DND-41 (cell line): ENCODE measurements at regions not wholly inside any gene's neighbourhood (a gene's known extent, or its start where the extent isn't known, plus 50 kb on each side); places are given as distances from the start of the nearest gene placed in this dataset.
"Not testable (repeated sequence)": the region's sequence is repeated elsewhere in the genome, so short reads cannot be mapped to it uniquely, and the experiment has no call there.

Source experiments
- ATAC-seq: fragments of 200-7000 bp; cut with Tn5 transposase; 3 replicates; pipeline ENCODE4 v1.9.1; 2021; ENCODE audit warnings: low read depth; ENCODE audit not compliant: insufficient read depth
- DNase-seq: peaks from one replicate; pipeline ENCODE4 v3.0.0-alpha.2; 2020
- H2AFZ ChIP-seq: 2 replicates; pipeline ENCODE4 v1.6.0; 2012; ENCODE audit warnings: low read depth, low read length
- H3K27ac ChIP-seq: 2 replicates; pipeline ENCODE4 v1.5.1; 2012; ENCODE audit warnings: low read length, inconsistent platforms
- H3K27me3 ChIP-seq: fragments of 200-600 bp; sonication (generic); 2 replicates; pipeline ENCODE4 v1.6.0; 2012; ENCODE audit warnings: low read length, mild to moderate bottlenecking, inconsistent platforms; ENCODE audit not compliant: insufficient read depth, poor library complexity
- H3K36me3 ChIP-seq: 2 replicates; pipeline ENCODE4 v1.5.1; 2012; ENCODE audit warnings: low read length, inconsistent platforms; ENCODE audit not compliant: insufficient read depth
- H3K4me1 ChIP-seq: 2 replicates; pipeline ENCODE4 v1.5.1; 2012; ENCODE audit warnings: mild to moderate bottlenecking, low read length; ENCODE audit not compliant: insufficient read depth
- H3K4me2 ChIP-seq: 2 replicates; pipeline ENCODE4 v1.6.0; 2012; ENCODE audit warnings: mild to moderate bottlenecking, moderate library complexity, low read length, inconsistent platforms; ENCODE audit not compliant: insufficient read depth
- H3K4me3 ChIP-seq, 2 experiments: fragments of 200-600 bp in 1 of 2; shearing (Covaris generic) in 1 of 2; 2 replicates each; pipeline ENCODE4 v1.5.1; 2012 to 2016; ENCODE audit warnings: inconsistent platforms in 2 of 2, low read length in 2 of 2, mild to moderate bottlenecking in 2 of 2, low read depth in 1 of 2, moderate library complexity in 1 of 2
- H3K79me2 ChIP-seq: 2 replicates; pipeline ENCODE4 v1.6.0; 2012; ENCODE audit warnings: low read length, inconsistent platforms; ENCODE audit not compliant: insufficient read depth
- H3K9ac ChIP-seq: 2 replicates; pipeline ENCODE4 v1.6.0; 2012; ENCODE audit warnings: low read depth, mild to moderate bottlenecking, inconsistent platforms, low read length, moderate library complexity
- H3K9me3 ChIP-seq: 2 replicates; pipeline ENCODE4 v1.5.1; 2012; ENCODE audit warnings: low read length, moderate library complexity, mild to moderate bottlenecking, inconsistent platforms; ENCODE audit not compliant: insufficient read depth, severe bottlenecking
- H4K20me1 ChIP-seq: 2 replicates; pipeline ENCODE4 v1.6.0; 2012; ENCODE audit warnings: low read length; ENCODE audit not compliant: insufficient read depth
- EZH2 ChIP-seq: IDR thresholded peaks from 3 replicates; pipeline ENCODE4 v1.6.1; 2012; ENCODE audit warnings: borderline replicate concordance, low read depth, mild to moderate bottlenecking, moderate library complexity, low read length, inconsistent platforms; ENCODE audit not compliant: severe bottlenecking
- TF ChIP-seq, protein P1 (sequence below): IDR thresholded peaks from 2 replicates; pipeline ENCODE4 v1.5.1; 2012; ENCODE audit warnings: borderline replicate concordance, low read length, moderate library complexity, mild to moderate bottlenecking; ENCODE audit not compliant: poor library complexity, severe bottlenecking; ENCODE audit errors: extremely low read depth

DNA sequence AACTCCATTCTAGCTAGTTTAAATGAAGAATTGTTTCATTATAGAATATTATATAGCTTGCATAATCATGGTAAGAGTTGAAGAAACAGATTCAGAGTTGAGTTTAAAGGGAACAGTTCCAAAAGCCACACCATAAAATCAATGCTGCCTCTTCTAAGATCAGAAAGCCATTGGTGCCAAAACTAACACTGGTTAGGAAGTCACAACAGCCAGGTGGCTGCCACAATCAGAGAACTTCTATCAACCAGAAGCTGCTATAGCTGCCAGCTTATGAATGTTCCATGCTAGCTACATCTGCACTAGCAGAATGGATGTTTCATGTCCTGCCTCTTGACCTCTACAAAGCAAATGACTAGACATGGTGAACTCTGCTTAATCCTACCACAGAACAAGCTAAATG is 583.1 kb upstream of the LRRN3 start:
- no peaks in the 10 kb centered on the region for H3K27me3 ChIP-seq
- TF ChIP-seq, protein P1, sequence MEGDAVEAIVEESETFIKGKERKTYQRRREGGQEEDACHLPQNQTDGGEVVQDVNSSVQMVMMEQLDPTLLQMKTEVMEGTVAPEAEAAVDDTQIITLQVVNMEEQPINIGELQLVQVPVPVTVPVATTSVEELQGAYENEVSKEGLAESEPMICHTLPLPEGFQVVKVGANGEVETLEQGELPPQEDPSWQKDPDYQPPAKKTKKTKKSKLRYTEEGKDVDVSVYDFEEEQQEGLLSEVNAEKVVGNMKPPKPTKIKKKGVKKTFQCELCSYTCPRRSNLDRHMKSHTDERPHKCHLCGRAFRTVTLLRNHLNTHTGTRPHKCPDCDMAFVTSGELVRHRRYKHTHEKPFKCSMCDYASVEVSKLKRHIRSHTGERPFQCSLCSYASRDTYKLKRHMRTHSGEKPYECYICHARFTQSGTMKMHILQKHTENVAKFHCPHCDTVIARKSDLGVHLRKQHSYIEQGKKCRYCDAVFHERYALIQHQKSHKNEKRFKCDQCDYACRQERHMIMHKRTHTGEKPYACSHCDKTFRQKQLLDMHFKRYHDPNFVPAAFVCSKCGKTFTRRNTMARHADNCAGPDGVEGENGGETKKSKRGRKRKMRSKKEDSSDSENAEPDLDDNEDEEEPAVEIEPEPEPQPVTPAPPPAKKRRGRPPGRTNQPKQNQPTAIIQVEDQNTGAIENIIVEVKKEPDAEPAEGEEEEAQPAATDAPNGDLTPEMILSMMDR, result no peak
- TF ChIP-seq EZH2, result no peak
- DNase-seq (peak; percentile 45), ATAC-seq (peak; percentile 52)
- H3K9ac ChIP-seq, result 0 out of 2 replicates have a peak overlapping the region, but pooled peaks have one; percentile 4
- peak overlapping the region; percentile 78 for H3K27ac ChIP-seq
- no peak overlapping the region for H3K4me3 ChIP-seq
- no peak overlapping the region for H2AFZ ChIP-seq
- no peaks in the 10 kb centered on the region for H4K20me1 ChIP-seq
- peaks cover 6% of the 10 kb centered on the region; the same call in 1 of the 2 replicates for H3K36me3 ChIP-seq
- H3K4me2 ChIP-seq, result no peak overlapping the region
- H3K79me2 ChIP-seq, result peaks cover 45% of the 10 kb centered on the region
- H3K4me1 ChIP-seq, result peaks cover 75% of the 10 kb centered on the region
- peaks cover 2% of the 10 kb centered on the region for H3K9me3 ChIP-seq

DNA sequence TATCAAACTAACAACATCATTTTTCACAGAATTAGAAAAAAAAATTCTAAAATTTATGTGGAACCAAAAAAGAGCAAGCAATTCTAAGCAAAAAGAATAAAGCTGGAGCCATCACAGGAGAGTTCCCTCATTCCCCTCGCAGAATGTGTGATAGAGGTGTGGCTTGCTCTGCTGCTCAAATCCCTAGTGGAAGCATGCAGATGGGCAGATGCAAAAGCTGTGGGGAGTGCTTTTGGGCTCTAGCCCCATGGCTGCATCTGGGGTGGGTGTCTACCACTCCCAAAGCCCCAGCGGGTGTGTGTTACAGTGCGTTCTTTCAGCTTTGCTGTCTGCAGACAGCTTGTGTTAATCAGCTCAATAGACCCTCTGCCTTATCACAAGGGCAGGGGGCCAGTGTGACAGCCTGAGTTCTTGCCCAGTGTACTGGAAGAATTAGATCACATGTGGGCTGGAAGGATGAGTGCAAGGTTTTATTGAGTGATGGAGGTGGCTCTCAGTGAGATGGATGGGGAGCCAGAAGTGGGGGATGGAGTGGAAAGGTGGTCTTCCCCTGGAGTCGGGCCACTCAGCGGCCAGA is 575.9 kb upstream of the LRRN3 start:
- Histone ChIP-seq H3K27ac (peak overlapping the region; percentile 38; the same call in 1 of the 2 replicates), H3K79me2 (peaks cover 58% of the 10 kb centered on the region), H3K4me1 (peaks cover 50% of the 10 kb centered on the region), H3K9me3 (peaks cover 20% of the 10 kb centered on the region), H3K36me3 (peaks cover 25% of the 10 kb centered on the region)
- not testable (repeated sequence) for H2AFZ ChIP-seq, H3K4me3 ChIP-seq, H4K20me1 ChIP-seq, H3K4me2 ChIP-seq, H3K27me3 ChIP-seq, DNase-seq, H3K9ac ChIP-seq
- ATAC-seq, result 0 out of 3 replicates have a peak, but pooled peaks have one; percentile 36

DNA sequence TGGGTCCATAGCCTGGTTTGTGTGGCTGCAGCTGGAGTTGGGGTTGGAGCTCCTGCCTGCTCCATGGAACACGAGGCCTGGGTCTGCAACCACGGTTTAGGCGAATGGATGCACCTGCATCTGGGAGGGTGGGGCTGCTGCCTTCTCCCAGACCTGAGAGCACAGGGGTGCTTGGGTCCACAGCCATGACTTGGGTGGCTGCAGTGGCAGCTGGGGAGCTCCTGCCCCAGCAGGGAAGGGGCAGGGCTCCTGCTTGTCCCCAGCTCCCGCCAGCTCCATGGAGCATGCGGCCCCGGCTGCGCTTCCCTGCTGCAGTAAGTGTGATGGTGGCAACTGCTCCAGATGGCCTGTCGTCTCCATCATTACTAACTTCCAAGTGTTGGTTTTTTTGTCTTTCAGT is 571.1 kb upstream of the LRRN3 start:
- H3K36me3 ChIP-seq, result peaks cover 54% of the 10 kb centered on the region
- H3K9me3 ChIP-seq, result peaks cover 26% of the 10 kb centered on the region
- no peak overlapping the region for H3K9ac ChIP-seq
- TF ChIP-seq, protein P1, result no peak
- no peak for TF ChIP-seq EZH2
- H3K27me3 ChIP-seq, result no peaks in the 10 kb centered on the region
- no peak for DNase-seq
- ATAC-seq, result no peak
- H2AFZ ChIP-seq, result no peak overlapping the region
- H3K79me2 ChIP-seq, result peaks cover 67% of the 10 kb centered on the region
- H3K27ac ChIP-seq, result peak overlapping the region; percentile 98
- peaks cover 79% of the 10 kb centered on the region for H3K4me1 ChIP-seq
- no peaks in the 10 kb centered on the region for H4K20me1 ChIP-seq
- H3K4me3 ChIP-seq, result peak overlapping the region in 1 of 2 experiments; percentile 21; a peak in 2 of 4 replicates
- no peak overlapping the region for H3K4me2 ChIP-seq

DNA sequence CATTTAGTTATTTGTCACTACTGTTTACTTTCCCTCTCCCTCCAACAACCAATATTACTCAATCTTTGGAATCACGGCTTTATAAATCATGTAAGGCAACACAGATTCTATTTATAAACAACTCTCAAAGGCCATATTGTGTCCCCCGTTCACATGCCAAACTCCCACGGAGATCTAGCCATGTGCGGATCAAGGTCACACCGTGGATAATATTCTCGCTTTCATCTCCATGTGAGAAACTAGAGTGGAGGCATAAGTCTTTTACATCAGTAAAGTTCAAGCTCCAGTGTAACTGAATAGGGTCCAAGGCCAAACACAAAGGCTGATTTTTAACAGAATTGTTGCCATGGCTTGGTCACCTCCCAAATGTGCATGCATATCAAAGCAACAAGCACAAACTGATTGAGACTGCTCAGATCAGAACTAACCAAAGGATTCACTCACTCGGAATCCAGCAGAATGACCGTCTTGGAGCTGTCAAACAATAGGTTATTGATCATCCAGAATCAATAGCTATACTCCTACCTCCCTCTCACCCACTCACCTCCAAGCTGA is 569.5 kb upstream of the LRRN3 start:
- Histone ChIP-seq H3K4me3 (no peak overlapping the region), H3K9me3 (peaks cover 26% of the 10 kb centered on the region), H3K27ac (peak overlapping the region; percentile 98), H3K4me2 (peak overlapping the region; percentile 60; the same call in 1 of the 2 replicates), H3K4me1 (peaks cover 80% of the 10 kb centered on the region), H2AFZ (no peak overlapping the region), H3K36me3 (peaks cover 56% of the 10 kb centered on the region), H3K9ac (peak overlapping the region; percentile 60), H3K79me2 (peaks cover 75% of the 10 kb centered on the region), H4K20me1 (no peaks in the 10 kb centered on the region), H3K27me3 (no peaks in the 10 kb centered on the region)
- no peak for TF ChIP-seq EZH2
- TF ChIP-seq, protein P1, result no peak
- ATAC-seq (no peak), DNase-seq (no peak)
